ENCODE measurements at regions not wholly inside any gene's neighbourhood (a gene's known extent, or its start where the extent isn't known, plus 50 kb on each side); places are given as distances from the start of the nearest gene placed in this dataset.
"Not testable (repeated sequence)": the region's sequence is repeated elsewhere in the genome, so short reads cannot be mapped to it uniquely, and the experiment has no call there.

DNA sequence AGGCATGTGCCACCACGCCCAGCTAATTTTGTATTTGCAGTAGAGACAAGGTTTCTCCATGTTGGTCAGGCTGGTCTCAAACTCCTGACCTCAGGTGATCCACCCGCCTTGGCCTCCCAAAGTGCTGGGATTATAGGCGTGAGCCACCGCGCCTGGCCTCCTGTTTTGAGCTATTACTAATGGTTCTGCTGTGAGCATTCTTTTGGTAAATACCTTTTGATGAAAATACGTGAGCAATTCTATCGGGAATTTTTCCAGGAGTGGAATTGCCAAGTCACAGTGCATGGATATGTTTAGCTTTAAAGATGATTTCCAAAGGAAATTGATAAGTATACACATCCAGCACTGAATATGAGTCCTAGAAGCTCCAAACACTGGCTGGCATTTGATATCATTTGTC lies 64.0 kb upstream of the HNF1B start:
- TF ChIP-seq POLR2A (IDR thresholded peaks at IDR 0.05; ENCODE audit: low read depth, low read length); MYC (IDR thresholded peaks at IDR 0.05; ENCODE audit: low read depth, low read length); POLR2AphosphoS5 (IDR thresholded peaks at IDR 0.05; ENCODE audit: insufficient read depth, low read depth, low read length); EZH2 (IDR thresholded peaks at IDR 0.05; ENCODE audit: borderline replicate concordance, low read depth, low read length, severe bottlenecking); FOS (IDR thresholded peaks at IDR 0.05; ENCODE audit: borderline replicate concordance, insufficient read depth, low read length); JUN (IDR thresholded peaks at IDR 0.05; ENCODE audit: borderline replicate concordance, insufficient read depth, insufficient read length, low read depth): not testable (repeated sequence)
- TF ChIP-seq, protein P1, sequence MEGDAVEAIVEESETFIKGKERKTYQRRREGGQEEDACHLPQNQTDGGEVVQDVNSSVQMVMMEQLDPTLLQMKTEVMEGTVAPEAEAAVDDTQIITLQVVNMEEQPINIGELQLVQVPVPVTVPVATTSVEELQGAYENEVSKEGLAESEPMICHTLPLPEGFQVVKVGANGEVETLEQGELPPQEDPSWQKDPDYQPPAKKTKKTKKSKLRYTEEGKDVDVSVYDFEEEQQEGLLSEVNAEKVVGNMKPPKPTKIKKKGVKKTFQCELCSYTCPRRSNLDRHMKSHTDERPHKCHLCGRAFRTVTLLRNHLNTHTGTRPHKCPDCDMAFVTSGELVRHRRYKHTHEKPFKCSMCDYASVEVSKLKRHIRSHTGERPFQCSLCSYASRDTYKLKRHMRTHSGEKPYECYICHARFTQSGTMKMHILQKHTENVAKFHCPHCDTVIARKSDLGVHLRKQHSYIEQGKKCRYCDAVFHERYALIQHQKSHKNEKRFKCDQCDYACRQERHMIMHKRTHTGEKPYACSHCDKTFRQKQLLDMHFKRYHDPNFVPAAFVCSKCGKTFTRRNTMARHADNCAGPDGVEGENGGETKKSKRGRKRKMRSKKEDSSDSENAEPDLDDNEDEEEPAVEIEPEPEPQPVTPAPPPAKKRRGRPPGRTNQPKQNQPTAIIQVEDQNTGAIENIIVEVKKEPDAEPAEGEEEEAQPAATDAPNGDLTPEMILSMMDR (IDR thresholded peaks at IDR 0.05; ENCODE audit: extremely low read depth in 1 of 2, insufficient read depth in 1 of 2, low read depth in 1 of 2, low read length in 2 of 2): not testable (repeated sequence)
- TF ChIP-seq, protein P2, sequence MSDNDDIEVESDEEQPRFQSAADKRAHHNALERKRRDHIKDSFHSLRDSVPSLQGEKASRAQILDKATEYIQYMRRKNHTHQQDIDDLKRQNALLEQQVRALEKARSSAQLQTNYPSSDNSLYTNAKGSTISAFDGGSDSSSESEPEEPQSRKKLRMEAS (IDR thresholded peaks at IDR 0.05; ENCODE audit: insufficient read depth, insufficient read length): not testable (repeated sequence)

All from endothelial cell of umbilical vein (primary cell).